Right ventricle myocardium inferior (tissue), 1 donor: ENCODE measurements at regions not wholly inside any gene's neighbourhood (a gene's known extent, or its start where the extent isn't known, plus 50 kb on each side); places are given as distances from the start of the nearest gene placed in this dataset.

Source experiments
- ATAC-seq: fragments of 200-7000 bp; cut with Tn5 transposase; one replicate; pipeline ENCODE4 v1.9.1; 2020; ENCODE audit warnings: mild to moderate bottlenecking, moderate library complexity
- DNase-seq: peaks from one replicate; pipeline ENCODE4 v3.0.0; 2021; ENCODE audit errors: missing footprints
- intact Hi-C: fragments of 100-400 bp; cut with DNase I; formaldehyde crosslinking; loops from one replicate; pipeline ENCODE4 v1.11.0; 2022
- donor health status: DM: no; HTN: yes; CAD: no; lungs with severe emphysema.

DNA sequence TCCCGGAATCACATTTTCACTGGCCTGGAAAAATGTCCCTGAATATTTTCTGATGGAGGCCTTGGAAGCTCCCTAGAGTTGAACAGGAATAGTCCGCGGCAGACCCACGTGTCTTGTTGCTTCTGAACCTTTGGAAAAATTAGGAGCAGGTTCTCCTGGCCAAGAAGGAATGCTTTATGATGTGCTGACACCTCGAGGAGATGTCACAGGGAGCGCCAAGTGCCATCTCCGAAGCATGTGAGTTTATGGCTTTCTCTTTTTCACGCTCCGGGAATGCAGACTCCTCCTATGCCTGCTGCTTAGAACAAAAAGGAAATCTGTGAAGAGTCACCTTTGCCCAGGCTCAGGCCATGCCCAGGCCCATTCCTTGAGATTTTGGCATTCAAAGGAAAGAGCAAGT is 84.6 kb downstream of the BOD1 start:
- intact Hi-C loops = no loop called here
- ATAC-seq = no peak
- DNase-seq = no peak

- intact Hi-C loops = no loop called here
- ATAC-seq (no peak), DNase-seq (no peak)
These were observed 85.9 kb downstream of the BOD1 start for GRCh38 chr5:173530547-173530946.

- intact Hi-C loops = no loop called here
These were observed 86.6 kb downstream of the BOD1 start for GRCh38 chr5:173529861-173530260.

GRCh38 chr5:173527671-173528070 is 88.8 kb downstream of the BOD1 start:
- DNase-seq = no peak
- intact Hi-C loops = no loop called here
- ATAC-seq = no peak

More at GRCh38 chr5:173529861-173530260, 86.6 kb downstream of the BOD1 start:
- no peak for ATAC-seq
- no peak for DNase-seq

- ATAC-seq = no peak
These were observed 92.3 kb downstream of the BOD1 start for GRCh38 chr5:173524136-173524535.

DNA sequence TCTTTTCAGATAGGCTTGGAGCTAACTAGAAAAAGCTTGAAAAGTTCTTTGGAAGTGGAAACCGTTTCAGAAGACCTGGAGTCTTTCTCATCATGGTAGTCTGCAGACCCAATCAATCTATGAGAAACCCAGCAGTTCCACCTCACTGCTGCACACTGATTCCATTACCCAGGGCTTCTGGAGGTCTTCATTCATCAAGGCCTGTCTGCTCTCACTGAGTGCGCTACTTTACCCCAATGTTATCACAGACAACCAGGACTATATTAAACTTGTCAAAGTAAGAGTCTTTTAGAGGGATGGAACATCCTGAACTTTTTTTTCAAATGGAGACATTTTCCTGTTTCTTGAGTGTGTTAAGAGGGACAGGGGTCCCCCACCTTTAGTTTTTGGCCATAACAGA is 93.1 kb downstream of the BOD1 start:
- DNase-seq (no peak), ATAC-seq (no peak)
- intact Hi-C loops = no loop called here

More at GRCh38 chr5:173524136-173524535, 92.3 kb downstream of the BOD1 start:
- DNase-seq = no peak
- intact Hi-C loops = no loop called here

- ATAC-seq (peak; percentile 68), DNase-seq (no peak)
- intact Hi-C loops = no loop called here
These were observed 93.9 kb downstream of the BOD1 start for GRCh38 chr5:173522518-173522917.

GRCh38 chr5:173518856-173519255 is 97.6 kb downstream of the BOD1 start:
- ATAC-seq (no peak), DNase-seq (no peak)
- intact Hi-C loops = no loop called here

GRCh38 chr5:173517648-173518047 is 98.8 kb downstream of the BOD1 start:
- intact Hi-C loops = no loop called here
- no peak for ATAC-seq
- no peak for DNase-seq

DNA sequence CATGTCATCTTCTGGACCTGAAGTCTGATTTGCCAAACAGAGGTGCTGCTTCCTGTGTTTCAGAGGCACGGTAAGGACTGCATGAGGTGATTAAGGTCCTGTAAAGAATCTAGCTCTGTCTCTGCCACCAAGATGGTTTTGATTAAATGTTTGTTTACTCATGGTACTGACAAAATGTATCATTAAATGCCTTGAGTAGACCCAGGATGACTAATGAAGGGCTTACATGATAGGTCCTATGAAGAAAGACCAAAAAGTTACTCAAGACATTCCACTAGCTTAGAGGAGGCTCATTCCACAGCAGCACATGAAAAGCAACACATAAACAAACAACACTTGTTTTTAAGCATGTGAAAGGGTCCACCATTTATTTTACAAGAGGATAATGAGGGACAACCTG is 100.9 kb downstream of the BOD1 start:
- DNase-seq (no peak), ATAC-seq (no peak)
- intact Hi-C loops = no loop called here

DNA sequence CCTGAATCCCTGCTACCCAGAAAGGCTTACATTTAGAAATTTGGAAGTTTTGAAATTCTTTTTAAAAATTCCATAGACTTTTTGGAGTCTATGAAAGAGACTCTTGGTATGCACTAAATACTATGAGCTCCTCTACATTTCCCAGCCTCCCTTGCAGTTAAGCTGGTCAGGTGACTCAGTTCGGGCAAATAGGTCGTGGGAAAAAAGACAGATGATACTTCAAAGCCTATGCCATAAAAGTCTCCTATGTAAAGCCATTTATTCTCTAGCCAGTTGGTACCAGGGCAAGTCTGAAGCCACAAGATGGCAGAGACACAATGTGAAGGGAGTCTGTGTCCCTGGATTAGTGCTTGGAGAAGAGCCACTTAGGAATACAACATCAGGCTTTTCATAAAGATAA is 101.8 kb downstream of the BOD1 start:
- ATAC-seq (no peak), DNase-seq (no peak)
- intact Hi-C loops = no loop called here

- ATAC-seq = no peak
- no peak for DNase-seq
- intact Hi-C loops = no loop called here
These were observed 102.9 kb downstream of the BOD1 start for GRCh38 chr5:173513521-173513991.

- intact Hi-C loops = no loop called here
- DNase-seq (no peak), ATAC-seq (no peak)
These were observed 103.6 kb downstream of the BOD1 start for GRCh38 chr5:173512637-173513435.

GRCh38 chr5:173509060-173509459 is 107.4 kb downstream of the BOD1 start:
- ATAC-seq = no peak
- DNase-seq = no peak
- intact Hi-C loops = no loop called here

DNA sequence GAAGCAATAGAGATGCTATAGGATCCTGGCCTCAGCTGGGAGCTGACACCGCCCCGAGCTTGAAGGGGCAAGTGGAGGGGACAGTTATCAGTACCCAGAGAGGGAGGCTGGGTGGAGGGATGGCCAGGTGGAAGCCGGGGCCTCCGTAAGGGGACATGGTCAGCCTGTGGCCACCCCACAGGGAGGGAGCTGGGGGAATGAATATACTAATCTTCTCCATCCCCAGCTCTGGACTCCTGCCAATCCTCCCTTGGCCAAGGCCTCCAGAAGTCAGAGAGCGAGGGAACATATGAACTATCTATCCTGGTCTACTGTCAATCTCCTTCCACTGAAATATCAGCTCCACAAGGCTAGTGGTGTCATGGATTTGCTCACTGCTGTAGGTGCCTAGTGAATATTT is 109.3 kb downstream of the BOD1 start:
- DNase-seq (no peak), ATAC-seq (no peak)
- intact Hi-C loops = no loop called here

GRCh38 chr5:173505634-173506033 is 110.8 kb downstream of the BOD1 start:
- no peak for ATAC-seq
- DNase-seq = no peak
- intact Hi-C loops = no loop called here

DNA sequence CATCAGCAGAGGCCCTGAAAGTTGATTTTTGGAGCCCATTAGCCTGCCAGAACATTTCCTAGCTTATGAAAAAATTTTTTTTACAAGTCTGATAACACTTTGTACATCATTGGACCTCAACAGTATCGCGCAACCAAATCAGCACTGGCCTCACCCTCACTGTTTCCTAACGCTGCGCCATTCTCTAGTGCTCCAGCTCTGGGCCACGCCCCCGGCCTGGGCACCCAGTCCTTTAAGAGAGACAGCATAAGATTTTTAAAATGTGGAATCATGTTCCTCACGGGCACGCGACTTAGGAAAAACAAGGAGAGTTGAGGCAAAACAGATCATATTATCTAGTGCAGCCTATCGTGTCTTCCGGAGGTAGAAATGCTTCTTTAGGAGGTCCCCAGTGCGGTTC is 114.5 kb downstream of the BOD1 start:
- DNase-seq (no peak), ATAC-seq (no peak)
- intact Hi-C loops = no loop called here

- DNase-seq (no peak), ATAC-seq (no peak)
- intact Hi-C loops = no loop called here
These were observed 115.2 kb downstream of the BOD1 start for GRCh38 chr5:173501271-173501670.

DNA sequence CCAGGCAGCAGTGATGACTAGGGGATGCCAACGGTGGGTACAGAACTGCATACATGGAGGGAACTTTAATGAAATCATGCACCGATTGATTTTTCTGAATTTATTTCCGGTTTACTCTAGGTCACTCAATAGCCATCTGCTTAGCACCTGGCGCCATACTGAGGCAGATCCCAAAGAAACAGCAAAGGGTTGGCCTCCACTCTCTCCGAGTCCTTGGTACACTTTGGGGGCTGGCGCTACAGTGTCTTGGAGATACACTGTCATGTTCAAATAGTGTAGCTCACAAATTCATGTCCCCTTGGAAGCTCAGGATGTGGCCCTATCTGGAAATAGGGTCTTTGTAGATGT is 116.3 kb downstream of the BOD1 start:
- DNase-seq (no peak), ATAC-seq (no peak)
- intact Hi-C loops = no loop called here

DNA sequence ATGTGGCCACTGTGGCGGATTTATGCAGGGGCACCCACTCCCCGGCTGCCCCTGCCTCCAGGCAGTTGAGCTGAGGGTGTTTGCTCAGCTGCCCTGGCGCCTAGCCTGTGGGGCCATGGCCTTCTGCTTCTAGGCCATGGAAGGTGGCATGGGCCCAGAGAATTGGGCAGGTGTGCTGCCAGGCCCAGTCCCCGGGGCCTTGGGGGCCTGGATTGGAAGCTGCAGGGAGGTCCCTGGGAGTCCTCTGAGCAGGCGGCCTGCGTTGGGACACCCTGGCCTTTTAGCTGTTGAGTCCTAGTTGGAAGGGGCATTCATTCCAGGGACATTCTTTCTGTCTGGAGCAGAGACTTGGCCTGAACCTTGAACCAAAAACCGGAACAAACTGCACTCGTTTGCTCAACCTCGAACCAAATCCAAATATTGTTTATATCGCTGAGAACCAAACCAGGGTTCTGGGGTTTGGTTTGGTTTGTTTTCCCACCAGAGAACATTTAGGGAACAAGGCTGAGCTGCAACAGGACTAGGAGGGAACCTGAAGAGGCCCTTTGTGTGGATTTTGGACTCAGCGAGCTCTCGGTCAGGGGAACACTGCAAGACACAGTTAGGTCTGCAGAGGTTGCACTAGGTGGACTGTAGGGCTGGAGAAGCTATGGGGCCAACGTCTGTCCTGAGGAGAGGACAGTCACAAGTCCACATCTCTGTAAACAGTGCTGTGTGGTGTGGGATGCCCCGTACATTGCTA is 116.8 kb downstream of the BOD1 start:
- intact Hi-C loops = loop anchor here (5.0 to 10.0 kb wide), 4 partner anchors 38 to 205 kb away; no protein-coding TSS in a partner anchor
- peak; percentile 79 for DNase-seq
- peak; percentile 74 for ATAC-seq
